SK-N-SH treated with all-trans-retinoic acid at 6 μM for 48 hours (cell line): ENCODE measurements at regions not wholly inside any gene's neighbourhood (a gene's known extent, or its start where the extent isn't known, plus 50 kb on each side); places are given as distances from the start of the nearest gene placed in this dataset.

Experiments used
- BACH2 ChIP-seq: fragments of 250-450 bp; sonication (Bioruptor Pico); IDR thresholded peaks from 2 replicates; pipeline ENCODE4 v1.9.0; 2021; ENCODE audit warnings: mild to moderate bottlenecking, borderline replicate concordance
- GLIS3 ChIP-seq: fragments of 250-450 bp; sonication (Bioruptor Pico); IDR thresholded peaks from 2 replicates; pipeline ENCODE4 v1.5.0; 2020; ENCODE audit warnings: mild to moderate bottlenecking, moderate library complexity
- RARB ChIP-seq: fragments of 250-450 bp; sonication (Bioruptor Pico); IDR thresholded peaks from 2 replicates; pipeline ENCODE4 v1.8.0; 2021; ENCODE audit warnings: mild to moderate bottlenecking, moderate library complexity
- SNAI2 ChIP-seq: fragments of 250-450 bp; sonication (Bioruptor Pico); IDR thresholded peaks from 2 replicates; pipeline ENCODE4 v1.5.0; 2020; ENCODE audit warnings: mild to moderate bottlenecking, moderate library complexity
- TCF4 ChIP-seq: fragments of 250-450 bp; sonication (Bioruptor Pico); IDR thresholded peaks from 2 replicates; pipeline ENCODE4 v1.8.0; 2021; ENCODE audit warnings: mild to moderate bottlenecking, moderate library complexity, borderline replicate concordance
- TOX ChIP-seq: fragments of 250-450 bp; sonication (Bioruptor Pico); IDR thresholded peaks from 2 replicates; pipeline ENCODE4 v1.8.0; 2021; ENCODE audit warnings: mild to moderate bottlenecking, moderate library complexity, borderline replicate concordance
- ZFP3 ChIP-seq: fragments of 250-450 bp; sonication (Bioruptor Pico); IDR thresholded peaks from 2 replicates; pipeline ENCODE4 v1.5.0; 2020; ENCODE audit warnings: mild to moderate bottlenecking, moderate library complexity
- ZFP30 ChIP-seq: fragments of 450-650 bp; formaldehyde crosslinking; IDR thresholded peaks from 2 replicates; pipeline ENCODE4 v1.5.0; 2022; ENCODE audit warnings: mild to moderate bottlenecking, moderate library complexity
- ZNF565 ChIP-seq: fragments of 450-650 bp; formaldehyde crosslinking; conservative IDR thresholded peaks from 2 replicates; pipeline ENCODE4 v1.5.0; 2020; ENCODE audit warnings: low read depth, mild to moderate bottlenecking, moderate library complexity
- ZNF8 ChIP-seq: fragments of 450-650 bp; formaldehyde crosslinking; IDR thresholded peaks from 2 replicates; pipeline ENCODE4 v1.5.0; 2020; ENCODE audit warnings: mild to moderate bottlenecking, moderate library complexity
- TF ChIP-seq, protein P1 (sequence below): fragments of 250-450 bp; sonication (Bioruptor Pico); IDR thresholded peaks from 2 replicates; pipeline ENCODE4 v1.5.1; 2021; ENCODE audit warnings: mild to moderate bottlenecking, moderate library complexity
- TF ChIP-seq, protein P2 (sequence below): fragments of 250-450 bp; sonication (Bioruptor Pico); IDR thresholded peaks from 2 replicates; pipeline ENCODE4 v1.8.0; 2020; ENCODE audit warnings: mild to moderate bottlenecking, moderate library complexity, borderline replicate concordance

DNA sequence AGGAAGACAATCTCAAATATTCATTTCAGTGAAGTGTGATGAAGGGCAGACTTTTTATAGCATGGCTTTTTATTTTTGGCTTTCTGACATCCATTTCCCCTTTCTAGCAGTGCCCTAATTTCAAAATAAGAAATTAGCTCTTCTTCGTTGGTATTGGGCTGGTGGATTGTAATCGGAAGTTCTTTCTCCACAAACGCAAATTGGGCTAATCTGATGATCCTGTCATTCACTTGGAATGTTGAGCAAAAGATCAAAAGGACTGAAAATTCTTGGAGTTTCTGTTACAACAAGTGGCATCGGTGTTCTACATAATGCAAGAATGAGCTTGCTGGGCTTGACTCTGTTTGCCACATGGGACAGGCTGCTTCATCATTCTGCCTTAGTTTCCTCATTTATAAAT, 1182.8 kb downstream of the FLRT2 start:
- TF ChIP-seq ZFP3 (CRISPR knock-in tag) (no peak), TCF4 (no peak), TOX (CRISPR knock-in tag) (no peak), ZFP30 (CRISPR knock-in tag) (no peak), ZNF565 (CRISPR knock-in tag) (no peak), RARB (CRISPR knock-in tag) (no peak), BACH2 (CRISPR knock-in tag) (no peak), GLIS3 (CRISPR knock-in tag) (no peak), SNAI2 (CRISPR knock-in tag) (no peak), ZNF8 (CRISPR knock-in tag) (no peak)
- TF ChIP-seq, protein P1, sequence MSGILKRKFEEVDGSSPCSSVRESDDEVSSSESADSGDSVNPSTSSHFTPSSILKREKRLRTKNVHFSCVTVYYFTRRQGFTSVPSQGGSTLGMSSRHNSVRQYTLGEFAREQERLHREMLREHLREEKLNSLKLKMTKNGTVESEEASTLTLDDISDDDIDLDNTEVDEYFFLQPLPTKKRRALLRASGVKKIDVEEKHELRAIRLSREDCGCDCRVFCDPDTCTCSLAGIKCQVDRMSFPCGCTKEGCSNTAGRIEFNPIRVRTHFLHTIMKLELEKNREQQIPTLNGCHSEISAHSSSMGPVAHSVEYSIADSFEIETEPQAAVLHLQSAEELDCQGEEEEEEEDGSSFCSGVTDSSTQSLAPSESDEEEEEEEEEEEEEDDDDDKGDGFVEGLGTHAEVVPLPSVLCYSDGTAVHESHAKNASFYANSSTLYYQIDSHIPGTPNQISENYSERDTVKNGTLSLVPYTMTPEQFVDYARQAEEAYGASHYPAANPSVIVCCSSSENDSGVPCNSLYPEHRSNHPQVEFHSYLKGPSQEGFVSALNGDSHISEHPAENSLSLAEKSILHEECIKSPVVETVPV (CRISPR knock-in tag) = no peak
- TF ChIP-seq, protein P2, sequence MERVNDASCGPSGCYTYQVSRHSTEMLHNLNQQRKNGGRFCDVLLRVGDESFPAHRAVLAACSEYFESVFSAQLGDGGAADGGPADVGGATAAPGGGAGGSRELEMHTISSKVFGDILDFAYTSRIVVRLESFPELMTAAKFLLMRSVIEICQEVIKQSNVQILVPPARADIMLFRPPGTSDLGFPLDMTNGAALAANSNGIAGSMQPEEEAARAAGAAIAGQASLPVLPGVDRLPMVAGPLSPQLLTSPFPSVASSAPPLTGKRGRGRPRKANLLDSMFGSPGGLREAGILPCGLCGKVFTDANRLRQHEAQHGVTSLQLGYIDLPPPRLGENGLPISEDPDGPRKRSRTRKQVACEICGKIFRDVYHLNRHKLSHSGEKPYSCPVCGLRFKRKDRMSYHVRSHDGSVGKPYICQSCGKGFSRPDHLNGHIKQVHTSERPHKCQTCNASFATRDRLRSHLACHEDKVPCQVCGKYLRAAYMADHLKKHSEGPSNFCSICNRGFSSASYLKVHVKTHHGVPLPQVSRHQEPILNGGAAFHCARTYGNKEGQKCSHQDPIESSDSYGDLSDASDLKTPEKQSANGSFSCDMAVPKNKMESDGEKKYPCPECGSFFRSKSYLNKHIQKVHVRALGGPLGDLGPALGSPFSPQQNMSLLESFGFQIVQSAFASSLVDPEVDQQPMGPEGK (CRISPR knock-in tag) = no peak
